HepG2 (cell line): ENCODE measurements at regions not wholly inside any gene's neighbourhood (a gene's known extent, or its start where the extent isn't known, plus 50 kb on each side); places are given as distances from the start of the nearest gene placed in this dataset.

Experiments
- ATAC-seq: fragments of 200-7000 bp; cut with Tn5 transposase; 3 replicates; pipeline ENCODE4 v1.9.1; 2020; ENCODE audit warnings: mild to moderate bottlenecking, moderate library complexity
- BruUV-seq: library from RNA; stranded (reverse); fragments of 400-500 nt; replicated peaks from 2 replicates; lab custom pipeline; 2021; lab: Mats Ljungman, UMichigan
- CTCF ChIA-PET: fragments of 300-600 bp; formaldehyde crosslinking; extraction: SDS; loops from one replicate; lab custom pipeline; 2021; ENCODE audit warnings: low total read pairs, inconsistent platforms, low intra/inter-chr PET ratio; lab: Yijun Ruan, JAX
- POLR2A ChIA-PET: fragments of 350-600 bp; sonication (Branson Sonifier 250); formaldehyde crosslinking; loops from one replicate; lab custom pipeline; 2020; ENCODE audit warnings: antibody characterized with exemption, inconsistent platforms; lab: Yijun Ruan, JAX
- DNase-seq: peaks from one replicate; pipeline ENCODE4 v3.0.0-alpha.2; 2015; ENCODE audit warnings: low spot score
- FAIRE-seq: peaks from 3 replicates; lab custom pipeline; 2011; peaks lifted over from hg19 to GRCh38; lab: Jason Lieb, UNC
- H2AFZ ChIP-seq: one replicate; pipeline ENCODE4 v1.6.1; 2011; ENCODE audit warnings: low read length, inconsistent platforms
- H3K27ac ChIP-seq: fragments of 300-600 bp; 3 replicates; pipeline ENCODE4 v1.8.0; 2011; ENCODE audit warnings: mixed run types, mild to moderate bottlenecking, mixed read lengths, low read length, inconsistent platforms; ENCODE audit not compliant: insufficient read depth; ENCODE audit errors: extremely low read length
- H3K27me3 ChIP-seq, 2 experiments: fragments of 200-600 bp in 1 of 2; 2 replicates in 1 of 2; 3 replicates in 1 of 2; pipeline versions ENCODE4 v1.6.0 to v1.8.0; 2011; ENCODE audit warnings: low read length in 2 of 2, mild to moderate bottlenecking in 2 of 2, moderate library complexity in 2 of 2, inconsistent platforms in 1 of 2; ENCODE audit not compliant: insufficient read depth in 2 of 2, control insufficient read depth in 1 of 2
- H3K36me3 ChIP-seq, 2 experiments: fragments of 200-600 bp in 1 of 2; replicated peaks in 1 of 2; 2 replicates in 1 of 2; 3 replicates in 1 of 2; pipeline versions ENCODE4 v1.5.1 to v1.8.0; 2011; ENCODE audit warnings: low read length in 2 of 2, inconsistent platforms in 1 of 2; ENCODE audit not compliant: insufficient read depth in 2 of 2, control insufficient read depth in 1 of 2
- H3K4me1 ChIP-seq: 2 replicates; pipeline ENCODE4 v1.5.1; 2012; ENCODE audit warnings: low read length, inconsistent platforms; ENCODE audit not compliant: insufficient read depth
- H3K4me2 ChIP-seq: 2 replicates; pipeline ENCODE4 v1.6.0; 2011; ENCODE audit warnings: low read depth, low read length, inconsistent platforms
- H3K4me3 ChIP-seq, 3 experiments: fragments of 200-600 bp in 1 of 3; sonication (generic), shearing (Covaris generic) in 1 of 3; replicated peaks in 1 of 3; 2 replicates each; pipeline ENCODE4 v1.5.1; 2011 to 2016; ENCODE audit warnings: low read length in 3 of 3, inconsistent platforms in 2 of 3, low read depth in 2 of 3, mild to moderate bottlenecking in 2 of 3, control low read depth in 1 of 3, mixed read lengths in 1 of 3; ENCODE audit not compliant: insufficient read depth in 1 of 3
- H3K79me2 ChIP-seq: one replicate; pipeline ENCODE4 v1.6.1; 2011; ENCODE audit warnings: low read length, inconsistent platforms; ENCODE audit not compliant: insufficient read depth
- H3K9ac ChIP-seq: 2 replicates; pipeline ENCODE4 v1.6.0; 2011; ENCODE audit warnings: mild to moderate bottlenecking, low read depth, low read length, inconsistent platforms; ENCODE audit not compliant: insufficient read depth
- H3K9me3 ChIP-seq: 2 replicates; pipeline ENCODE4 v1.5.1; 2012; ENCODE audit warnings: mild to moderate bottlenecking, low read length
- H4K20me1 ChIP-seq: 2 replicates; pipeline ENCODE4 v1.6.0; 2011; ENCODE audit warnings: inconsistent platforms, mild to moderate bottlenecking, low read length, moderate library complexity; ENCODE audit not compliant: insufficient read depth
- ETS1 ChIP-seq: sonication (generic); formaldehyde crosslinking; IDR thresholded peaks from 2 replicates; pipeline ENCODE4 v1.4.0; 2020; ENCODE audit warnings: missing genetic modification reagents
- HMGXB3 ChIP-seq: sonication (generic); formaldehyde crosslinking; IDR thresholded peaks from 2 replicates; pipeline ENCODE4 v1.4.0; 2020; ENCODE audit warnings: missing genetic modification reagents, borderline replicate concordance
- NFKBIZ ChIP-seq: IDR thresholded peaks from 2 replicates; pipeline ENCODE4 v1.6.1; 2018; ENCODE audit warnings: missing genetic modification reagents, missing compliant biosample characterization
- TSC22D2 ChIP-seq: sonication (generic); formaldehyde crosslinking; IDR thresholded peaks from 2 replicates; pipeline ENCODE4 v1.5.1; 2020; ENCODE audit warnings: missing genetic modification reagents, mild to moderate bottlenecking, borderline replicate concordance
- XBP1 ChIP-seq: sonication (generic); formaldehyde crosslinking; IDR thresholded peaks from 2 replicates; pipeline ENCODE4 v1.5.0; 2020; ENCODE audit warnings: missing genetic modification reagents
- ZBTB21 ChIP-seq: sonication (generic); formaldehyde crosslinking; IDR thresholded peaks from 2 replicates; pipeline ENCODE4 v1.4.0; 2020; ENCODE audit warnings: missing genetic modification reagents
- ZC3H13 ChIP-seq: sonication (generic); formaldehyde crosslinking; IDR thresholded peaks from 2 replicates; pipeline ENCODE4 v1.8.1; 2023; ENCODE audit warnings: mild to moderate bottlenecking, missing genetic modification reagents, moderate library complexity
- ZNF136 ChIP-seq: sonication (generic); formaldehyde crosslinking; IDR thresholded peaks from 2 replicates; pipeline ENCODE4 v1.8.1; 2022; ENCODE audit warnings: low read depth, mild to moderate bottlenecking, moderate library complexity, missing genetic modification reagents
- ZNF230 ChIP-seq: sonication (generic); formaldehyde crosslinking; IDR thresholded peaks from 2 replicates; pipeline ENCODE4 v1.4.0; 2020; ENCODE audit warnings: mild to moderate bottlenecking, missing genetic modification reagents
- ZNF232 ChIP-seq: sonication (generic); formaldehyde crosslinking; IDR thresholded peaks from 2 replicates; pipeline ENCODE4 v1.4.0; 2020; ENCODE audit warnings: missing genetic modification reagents, borderline replicate concordance
- ZNF660 ChIP-seq: sonication (generic); formaldehyde crosslinking; IDR thresholded peaks from 2 replicates; pipeline ENCODE4 v1.5.1; 2020; ENCODE audit warnings: mild to moderate bottlenecking, low read depth, missing genetic modification reagents, borderline replicate concordance
- ZNF788 ChIP-seq: sonication (generic); formaldehyde crosslinking; IDR thresholded peaks from 2 replicates; pipeline ENCODE4 v1.5.0; 2020; ENCODE audit warnings: mild to moderate bottlenecking, missing genetic modification reagents, borderline replicate concordance
- WGBS: methylation state at CpG from one replicate; pipeline ENCODE4 v1.1.6; 2017; ENCODE audit warnings: low lambda C conversion rate; 5-methylcytosine and 5-hydroxymethylcytosine counted together
- in situ Hi-C: cut with HindIII; loops from 2 replicates; pipeline ENCODE4 v1.10.0; 2017; ENCODE audit warnings: low pct_unique_long_range_greater_than_20kb; ENCODE audit not compliant: extremely low pct_ligation_motif_present
- intact Hi-C: fragments of 100-400 bp; cut with micrococcal nuclease; formaldehyde crosslinking; loops from one replicate; pipeline ENCODE4 v1.10.0; 2022; ENCODE audit not compliant: unreplicated experiment
- TF ChIP-seq, protein P1 (sequence below): sonication (generic); formaldehyde crosslinking; IDR thresholded peaks from 2 replicates; pipeline ENCODE4 v1.4.0; 2020; ENCODE audit warnings: missing genetic modification reagents
- TF ChIP-seq, protein P2 (sequence below): IDR thresholded peaks from 2 replicates; pipeline ENCODE4 v1.6.1; 2012; ENCODE audit warnings: low read length, improper control_type of control experiment

- Histone ChIP-seq H3K4me1 (no peaks in the 10 kb centered on the region), H3K27me3 (peaks cover 0 to 9% of the 10 kb centered on the region in 2 experiments; a peak in 2 of 5 replicates), H3K4me3 (no peak overlapping the region), H4K20me1 (no peaks in the 10 kb centered on the region), H3K27ac (no peak overlapping the region), H3K9ac (no peak overlapping the region), H3K36me3 (no peaks in the 10 kb centered on the region), H3K9me3 (no peaks in the 10 kb centered on the region), H2AFZ (no peak overlapping the region), H3K4me2 (no peak overlapping the region), H3K79me2 (no peaks in the 10 kb centered on the region)
- no peak for DNase-seq
- CTCF ChIA-PET: no interaction called here
- POLR2A ChIA-PET: no interaction called here
- intact Hi-C loops (no loop called here), in situ Hi-C loops (no loop called here)
- BruUV-seq: no TSS peak
- WGBS: 0% methylated on average over 1 of the region's 1 CpG
- no peak for ATAC-seq
- no peak for FAIRE-seq
- TF ChIP-seq XBP1 (CRISPR knock-in tag): no peak
- TF ChIP-seq ZBTB21 (CRISPR knock-in tag): no peak
- no peak for TF ChIP-seq ZNF230 (CRISPR knock-in tag)
- no peak for TF ChIP-seq ZNF788 (CRISPR knock-in tag)
- no peak for TF ChIP-seq ZNF660 (CRISPR knock-in tag)
- no peak for TF ChIP-seq NFKBIZ (CRISPR knock-in tag)
- no peak for TF ChIP-seq ZNF232 (CRISPR knock-in tag)
- no peak for TF ChIP-seq ETS1 (CRISPR knock-in tag)
- TF ChIP-seq, protein P1, sequence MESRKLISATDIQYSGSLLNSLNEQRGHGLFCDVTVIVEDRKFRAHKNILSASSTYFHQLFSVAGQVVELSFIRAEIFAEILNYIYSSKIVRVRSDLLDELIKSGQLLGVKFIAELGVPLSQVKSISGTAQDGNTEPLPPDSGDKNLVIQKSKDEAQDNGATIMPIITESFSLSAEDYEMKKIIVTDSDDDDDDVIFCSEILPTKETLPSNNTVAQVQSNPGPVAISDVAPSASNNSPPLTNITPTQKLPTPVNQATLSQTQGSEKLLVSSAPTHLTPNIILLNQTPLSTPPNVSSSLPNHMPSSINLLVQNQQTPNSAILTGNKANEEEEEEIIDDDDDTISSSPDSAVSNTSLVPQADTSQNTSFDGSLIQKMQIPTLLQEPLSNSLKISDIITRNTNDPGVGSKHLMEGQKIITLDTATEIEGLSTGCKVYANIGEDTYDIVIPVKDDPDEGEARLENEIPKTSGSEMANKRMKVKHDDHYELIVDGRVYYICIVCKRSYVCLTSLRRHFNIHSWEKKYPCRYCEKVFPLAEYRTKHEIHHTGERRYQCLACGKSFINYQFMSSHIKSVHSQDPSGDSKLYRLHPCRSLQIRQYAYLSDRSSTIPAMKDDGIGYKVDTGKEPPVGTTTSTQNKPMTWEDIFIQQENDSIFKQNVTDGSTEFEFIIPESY (CRISPR knock-in tag): no peak
- TF ChIP-seq, protein P2, sequence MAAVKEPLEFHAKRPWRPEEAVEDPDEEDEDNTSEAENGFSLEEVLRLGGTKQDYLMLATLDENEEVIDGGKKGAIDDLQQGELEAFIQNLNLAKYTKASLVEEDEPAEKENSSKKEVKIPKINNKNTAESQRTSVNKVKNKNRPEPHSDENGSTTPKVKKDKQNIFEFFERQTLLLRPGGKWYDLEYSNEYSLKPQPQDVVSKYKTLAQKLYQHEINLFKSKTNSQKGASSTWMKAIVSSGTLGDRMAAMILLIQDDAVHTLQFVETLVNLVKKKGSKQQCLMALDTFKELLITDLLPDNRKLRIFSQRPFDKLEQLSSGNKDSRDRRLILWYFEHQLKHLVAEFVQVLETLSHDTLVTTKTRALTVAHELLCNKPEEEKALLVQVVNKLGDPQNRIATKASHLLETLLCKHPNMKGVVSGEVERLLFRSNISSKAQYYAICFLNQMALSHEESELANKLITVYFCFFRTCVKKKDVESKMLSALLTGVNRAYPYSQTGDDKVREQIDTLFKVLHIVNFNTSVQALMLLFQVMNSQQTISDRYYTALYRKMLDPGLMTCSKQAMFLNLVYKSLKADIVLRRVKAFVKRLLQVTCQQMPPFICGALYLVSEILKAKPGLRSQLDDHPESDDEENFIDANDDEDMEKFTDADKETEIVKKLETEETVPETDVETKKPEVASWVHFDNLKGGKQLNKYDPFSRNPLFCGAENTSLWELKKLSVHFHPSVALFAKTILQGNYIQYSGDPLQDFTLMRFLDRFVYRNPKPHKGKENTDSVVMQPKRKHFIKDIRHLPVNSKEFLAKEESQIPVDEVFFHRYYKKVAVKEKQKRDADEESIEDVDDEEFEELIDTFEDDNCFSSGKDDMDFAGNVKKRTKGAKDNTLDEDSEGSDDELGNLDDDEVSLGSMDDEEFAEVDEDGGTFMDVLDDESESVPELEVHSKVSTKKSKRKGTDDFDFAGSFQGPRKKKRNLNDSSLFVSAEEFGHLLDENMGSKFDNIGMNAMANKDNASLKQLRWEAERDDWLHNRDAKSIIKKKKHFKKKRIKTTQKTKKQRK: no peak
- no peak for TF ChIP-seq TSC22D2 (CRISPR knock-in tag)
- TF ChIP-seq HMGXB3: no peak
- no peak for TF ChIP-seq ZNF136 (CRISPR knock-in tag)
- no peak for TF ChIP-seq ZC3H13 (CRISPR knock-in tag)
Measured at GRCh38 chr7:28361551-28361950, 50.8 kb upstream of the CREB5 start.
